GM21526 (cell line): ENCODE measurements at regions not wholly inside any gene's neighbourhood (a gene's known extent, or its start where the extent isn't known, plus 50 kb on each side); places are given as distances from the start of the nearest gene placed in this dataset.
"Not testable (repeated sequence)": the region's sequence is repeated elsewhere in the genome, so short reads cannot be mapped to it uniquely, and the experiment has no call there.

ENCODE experiments used
- ATAC-seq: cut with Tn5 transposase; IDR thresholded peaks from one replicate; pipeline ENCODE4 v1.9.1; 2021; ENCODE audit warnings: moderate library complexity; ENCODE audit not compliant: unreplicated experiment, low FRiP score

DNA sequence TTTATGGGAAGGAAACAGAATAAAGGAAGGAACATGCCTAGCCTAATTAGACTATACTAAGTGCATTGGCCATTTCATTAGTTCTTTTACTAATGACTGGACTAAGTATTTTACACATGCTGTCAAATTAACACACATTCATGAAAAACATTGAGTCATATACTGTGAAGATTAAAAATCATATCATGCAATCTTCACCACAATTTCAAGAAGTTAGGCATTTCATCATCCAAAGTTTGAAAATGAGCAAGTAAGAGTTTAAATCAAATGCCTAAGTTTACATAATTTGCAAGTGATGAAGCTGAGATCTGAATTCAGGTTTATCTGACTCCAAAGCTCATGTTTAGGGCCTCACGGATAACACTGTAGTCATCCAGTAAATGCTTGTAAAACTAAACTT, 601.0 kb downstream of the PDCD6IP start:
- ATAC-seq: no peak

DNA sequence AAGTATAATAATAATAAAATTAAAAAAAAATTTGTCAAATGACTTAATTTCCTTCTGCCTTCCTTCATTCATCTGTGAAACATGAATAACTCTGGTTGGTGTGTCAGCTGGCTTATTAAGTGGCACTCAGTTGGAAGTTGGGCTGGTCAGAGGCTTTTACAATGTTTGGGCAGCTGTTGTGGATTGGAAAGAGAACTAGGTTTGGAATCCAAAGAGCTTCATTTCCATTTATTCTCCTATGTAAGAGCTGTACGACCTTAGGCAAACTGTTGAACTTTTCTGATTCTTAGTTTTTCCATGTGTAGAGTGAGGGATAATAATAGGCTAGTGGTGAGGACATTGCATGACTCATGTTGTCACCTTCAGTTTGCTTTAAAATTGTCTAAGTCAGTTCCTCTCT, 606.7 kb downstream of the PDCD6IP start:
- no peak for ATAC-seq

DNA sequence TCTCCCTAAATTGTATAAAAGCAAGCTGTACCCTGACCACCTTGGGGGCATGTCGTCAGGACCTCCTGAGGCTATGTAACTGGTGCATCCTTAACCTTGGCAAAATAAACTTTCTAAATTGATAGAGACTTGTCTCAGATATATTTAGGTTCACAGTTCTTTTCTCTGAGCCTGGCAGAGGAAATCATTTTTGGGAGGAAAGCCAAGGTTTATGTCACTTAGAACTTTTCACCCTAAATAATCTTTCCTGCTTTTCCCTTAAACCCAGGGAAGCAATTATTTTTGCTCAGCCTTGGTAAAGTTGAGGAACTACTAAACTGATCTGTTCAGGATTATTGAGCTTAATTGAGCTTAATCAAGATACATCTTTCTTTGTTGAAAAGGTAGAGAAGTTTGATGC, 608.9 kb downstream of the PDCD6IP start:
- ATAC-seq: no peak

DNA sequence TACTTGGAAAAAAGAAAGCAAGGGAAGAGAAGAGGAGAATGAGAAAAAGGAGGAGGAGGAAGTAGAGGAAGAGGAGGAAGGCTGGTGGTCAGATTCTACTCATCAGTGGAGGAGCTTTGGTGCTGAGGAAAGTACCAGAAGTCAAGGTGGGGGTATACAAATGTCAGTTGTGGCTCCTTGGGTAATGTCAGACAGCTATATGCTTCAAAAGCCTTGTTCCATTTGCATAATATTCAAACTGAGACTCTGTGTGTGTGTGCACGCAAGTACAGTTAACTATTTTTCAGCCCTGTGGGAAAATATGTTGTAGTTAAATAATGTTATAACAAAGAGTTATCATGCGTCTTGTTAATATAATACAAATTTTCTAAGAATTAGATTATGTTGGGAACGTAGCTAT, 609.7 kb downstream of the PDCD6IP start:
- ATAC-seq: no peak

DNA sequence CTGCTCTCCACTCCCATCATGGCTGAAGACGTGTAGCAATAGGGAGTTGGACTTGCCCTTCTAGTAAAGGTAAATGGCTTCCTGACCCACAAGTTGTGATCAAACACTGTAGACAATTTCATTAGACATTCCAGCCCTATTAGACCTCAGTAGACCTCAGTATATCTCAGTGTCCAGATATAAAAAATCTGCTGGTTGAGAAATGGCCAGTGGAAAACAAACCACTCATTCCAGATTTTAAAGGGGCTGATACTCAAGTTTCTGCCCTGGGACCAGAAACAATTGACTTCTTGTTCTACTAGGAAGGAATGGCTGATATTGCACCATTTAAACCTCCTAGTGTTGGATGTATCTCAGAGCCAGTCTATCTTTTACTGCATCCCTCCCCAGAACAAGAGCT, 613.2 kb downstream of the PDCD6IP start:
- no peak for ATAC-seq

DNA sequence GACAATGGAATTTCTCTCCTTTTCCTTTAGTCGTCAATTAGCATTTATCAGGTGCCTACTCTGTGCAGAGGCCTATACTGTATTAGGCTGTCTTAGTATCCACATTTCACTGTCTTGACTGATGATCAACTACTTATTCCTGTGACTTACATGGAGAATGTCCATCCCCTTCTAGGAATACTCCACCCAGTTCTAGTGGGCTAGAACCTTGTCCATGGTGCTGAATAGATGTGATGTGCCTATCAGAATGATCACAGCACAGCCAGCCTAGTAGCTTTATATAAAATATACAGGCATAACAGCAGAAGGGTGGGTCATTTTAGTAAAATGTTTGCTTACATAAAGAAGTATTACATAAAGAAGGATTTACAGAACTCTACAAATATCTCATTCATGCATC, 621.4 kb downstream of the PDCD6IP start:
- ATAC-seq: no peak

DNA sequence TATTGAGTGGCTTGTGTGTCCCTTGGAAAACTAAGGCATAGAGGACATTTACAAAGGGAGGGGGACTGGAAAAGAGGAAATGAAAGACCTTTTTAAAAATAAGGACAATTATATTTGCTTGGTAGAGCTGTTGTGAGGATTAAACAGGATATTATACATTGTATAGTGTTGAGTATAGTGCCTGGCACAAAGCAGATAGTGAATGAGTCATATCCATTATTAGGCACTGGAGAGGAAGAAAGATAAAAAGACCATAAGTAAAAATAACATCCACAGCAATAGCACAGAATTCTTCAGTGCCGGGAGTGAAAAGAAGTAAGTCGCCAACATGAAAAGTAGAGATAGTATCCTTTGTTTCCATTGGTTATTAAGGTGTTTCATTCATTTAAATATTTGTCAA, 623.3 kb downstream of the PDCD6IP start:
- no peak for ATAC-seq

DNA sequence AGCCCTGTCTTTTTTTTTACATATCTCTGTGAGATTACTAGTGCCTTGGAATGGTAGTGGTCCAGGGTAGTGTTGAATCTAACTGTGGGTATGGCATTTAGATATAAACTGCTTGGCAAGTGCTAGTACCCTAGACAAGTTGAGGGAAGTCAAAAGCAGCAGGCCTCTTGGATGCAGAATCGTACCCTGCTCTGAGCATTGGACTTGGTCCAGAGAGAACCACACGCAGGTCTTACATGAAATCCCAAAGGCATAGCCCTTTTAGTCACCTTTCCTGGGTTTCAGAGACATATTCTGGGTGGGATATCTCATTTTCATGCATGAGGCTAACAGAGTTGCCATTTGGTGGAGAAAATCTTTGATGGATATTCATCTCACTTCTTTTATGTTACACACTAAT, 641.4 kb downstream of the PDCD6IP start:
- no peak for ATAC-seq

DNA sequence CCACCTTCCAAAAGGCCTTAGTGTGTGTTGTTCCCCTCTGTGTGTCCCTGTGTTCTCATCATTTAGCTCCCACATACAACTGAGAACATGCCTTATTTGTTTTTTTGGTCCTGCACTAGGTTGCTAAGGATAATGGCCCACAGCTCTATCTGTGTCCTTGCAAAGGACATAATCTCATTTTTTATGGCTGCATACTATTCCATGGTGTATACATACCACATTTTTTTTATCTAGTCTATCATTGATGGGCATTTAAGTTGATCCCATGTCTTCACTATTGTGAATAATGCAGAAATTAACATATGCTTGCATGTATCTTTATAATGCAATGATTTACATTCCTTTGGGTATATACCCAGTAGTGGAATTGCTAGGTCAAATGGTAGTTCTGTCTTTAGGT, 645.7 kb downstream of the PDCD6IP start:
- no peak for ATAC-seq

DNA sequence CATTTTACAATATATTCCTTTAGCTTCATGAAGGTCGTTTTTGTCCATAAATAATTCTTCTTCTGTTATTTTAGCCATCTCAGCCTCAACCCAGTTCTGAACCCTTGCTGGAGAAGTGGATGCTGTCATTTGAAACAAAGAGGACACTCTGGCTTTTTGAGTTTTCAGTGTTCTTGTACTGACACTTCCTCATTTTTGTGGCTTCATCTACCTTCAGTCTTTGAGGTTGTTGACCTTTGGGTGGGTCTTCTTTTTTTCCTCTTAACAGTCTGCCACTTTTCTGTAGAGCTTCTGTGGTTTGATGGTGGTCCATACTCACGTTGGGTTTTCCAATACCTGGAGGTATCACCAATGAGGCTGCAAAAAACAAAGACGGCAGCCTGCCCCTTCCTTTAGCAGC, 650.9 kb downstream of the PDCD6IP start:
- ATAC-seq: no peak

DNA sequence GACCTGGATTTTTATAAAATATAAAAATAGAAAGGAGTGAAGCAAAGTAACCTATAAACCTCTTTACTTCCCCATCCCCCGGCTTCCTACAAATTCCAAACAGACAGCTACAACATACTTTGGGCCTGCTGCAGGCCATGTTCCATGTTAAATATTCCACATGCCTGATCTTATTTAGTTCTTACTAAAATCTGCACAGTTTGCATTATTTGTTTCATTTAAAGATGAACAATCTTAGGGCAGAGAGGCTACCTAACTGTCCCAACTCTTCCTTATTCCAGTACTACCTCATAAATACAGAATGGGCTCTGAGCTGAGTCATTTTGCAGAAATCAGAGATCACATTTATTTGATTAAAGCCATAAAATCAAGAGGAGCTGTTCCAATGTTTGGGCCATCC, 665.0 kb downstream of the PDCD6IP start:
- no peak for ATAC-seq

DNA sequence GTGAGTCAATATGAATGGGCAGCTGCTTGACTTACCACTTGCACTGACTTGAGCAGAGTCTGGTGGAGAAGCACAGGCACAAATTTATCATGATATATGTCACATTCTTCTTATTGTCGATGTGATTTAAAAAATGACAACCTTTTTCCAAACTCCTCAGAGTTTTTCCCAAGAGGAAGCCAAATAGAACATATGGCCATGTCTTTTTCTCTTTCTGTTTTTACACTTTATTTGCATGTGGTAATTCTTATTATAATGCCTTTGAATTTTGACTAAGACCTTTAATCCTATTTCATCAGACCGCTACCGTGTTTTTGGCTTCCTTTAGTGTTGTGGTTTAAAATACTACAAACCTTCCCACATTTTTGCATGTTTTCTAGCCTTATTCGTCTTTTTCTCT, 666.2 kb downstream of the PDCD6IP start:
- ATAC-seq: no peak

DNA sequence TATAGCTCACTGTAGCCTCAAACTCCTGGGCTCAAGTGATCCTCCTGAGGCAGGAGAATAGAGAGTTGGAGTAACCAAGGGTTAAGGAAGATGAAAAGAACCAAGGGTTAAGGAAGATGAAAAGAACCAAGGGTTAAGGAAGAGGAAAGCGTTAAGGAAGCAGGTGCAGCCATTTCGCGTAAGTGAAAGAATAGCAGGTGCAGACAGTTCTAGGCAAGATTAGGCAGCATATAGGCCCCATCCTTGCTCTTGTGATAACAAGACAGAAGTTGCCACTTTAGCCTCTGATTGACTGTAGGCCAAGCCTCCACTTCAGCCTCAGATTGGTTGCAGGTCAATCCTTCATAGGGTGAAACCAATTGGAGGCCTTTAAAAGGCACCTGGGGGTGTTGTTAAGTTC, 677.4 kb downstream of the PDCD6IP start:
- no peak for ATAC-seq

DNA sequence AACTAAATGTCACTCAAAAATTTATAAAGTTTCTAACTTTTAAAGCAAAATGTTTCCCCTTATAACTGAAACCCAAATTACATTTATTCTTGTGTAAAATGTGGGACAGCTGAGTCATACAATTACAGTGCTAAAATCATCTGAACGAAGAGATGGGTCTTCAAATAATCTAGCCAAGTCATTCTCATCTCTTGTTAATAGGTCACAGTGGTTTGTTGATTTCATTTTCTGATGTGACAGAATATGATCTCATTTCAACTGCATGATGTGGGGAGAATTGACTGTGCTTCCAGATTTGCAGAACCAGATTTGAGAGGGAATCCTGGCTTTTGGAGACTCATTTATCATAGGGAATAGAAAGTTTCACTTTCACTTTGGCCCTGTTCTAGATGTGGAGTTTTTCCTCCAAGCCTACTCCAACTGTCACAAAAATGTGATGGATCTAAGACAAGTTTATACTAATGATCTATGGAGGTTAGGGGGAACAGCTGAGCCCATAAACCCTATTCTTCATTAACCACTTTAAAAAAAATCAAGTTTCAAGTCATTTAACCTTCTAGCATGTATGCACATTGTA, 685.0 kb downstream of the PDCD6IP start:
- no peak for ATAC-seq

DNA sequence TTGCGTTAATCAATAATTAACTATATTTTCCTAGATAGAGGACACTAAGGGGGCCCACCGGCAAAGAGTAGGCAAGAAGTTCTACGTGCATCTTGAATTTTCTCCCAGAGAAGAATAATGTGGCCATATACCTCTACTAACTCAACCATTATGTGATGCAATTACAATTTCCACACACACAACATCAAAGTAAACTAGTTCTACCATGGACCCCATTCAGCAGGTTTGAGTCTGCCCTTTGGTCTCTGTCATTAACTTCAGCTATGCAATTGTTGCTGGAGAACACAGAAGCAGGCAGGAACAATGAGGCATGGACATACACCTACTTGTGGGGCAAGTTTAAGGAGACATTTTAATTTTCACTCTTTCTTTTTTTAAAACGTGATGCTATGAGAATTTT, 705.9 kb downstream of the PDCD6IP start:
- ATAC-seq: no peak

DNA sequence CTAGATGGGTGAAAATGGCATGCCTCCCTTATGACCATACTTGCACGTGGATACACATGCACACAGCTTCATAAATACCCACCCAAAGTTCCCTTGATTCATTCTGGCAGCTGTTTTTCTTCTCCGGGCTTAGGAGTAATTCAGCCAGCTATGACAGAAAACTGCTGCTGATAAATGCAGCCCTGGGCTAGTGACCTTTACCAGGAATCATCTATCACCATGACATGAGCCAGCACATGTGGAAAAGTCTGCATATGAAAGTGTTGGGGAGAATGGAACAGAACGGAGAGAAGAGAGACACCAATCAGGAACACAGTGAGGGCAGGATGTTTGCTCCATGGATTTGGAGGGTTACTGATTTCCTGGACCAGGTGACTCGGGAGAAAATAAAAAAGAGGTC, 706.3 kb downstream of the PDCD6IP start:
- ATAC-seq: no peak

DNA sequence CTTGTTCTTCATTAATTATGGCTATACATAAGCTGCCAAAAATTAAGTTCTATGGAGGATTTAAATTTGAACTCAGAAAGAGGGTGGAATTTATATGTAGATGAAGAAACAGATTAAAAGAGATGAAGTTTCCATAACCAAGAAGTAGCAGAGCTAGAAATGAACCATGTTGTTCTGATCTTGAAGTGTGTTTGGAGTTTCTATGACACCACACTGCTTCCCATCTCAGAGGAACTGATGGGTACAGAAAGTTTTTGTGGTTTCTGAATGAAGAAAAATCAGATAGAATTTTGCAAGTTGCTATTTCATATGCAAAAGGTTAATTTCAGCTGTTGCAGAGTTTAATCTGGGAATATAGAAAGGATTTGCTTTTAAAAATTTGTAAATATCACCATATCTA, 710.3 kb downstream of the PDCD6IP start:
- no peak for ATAC-seq

DNA sequence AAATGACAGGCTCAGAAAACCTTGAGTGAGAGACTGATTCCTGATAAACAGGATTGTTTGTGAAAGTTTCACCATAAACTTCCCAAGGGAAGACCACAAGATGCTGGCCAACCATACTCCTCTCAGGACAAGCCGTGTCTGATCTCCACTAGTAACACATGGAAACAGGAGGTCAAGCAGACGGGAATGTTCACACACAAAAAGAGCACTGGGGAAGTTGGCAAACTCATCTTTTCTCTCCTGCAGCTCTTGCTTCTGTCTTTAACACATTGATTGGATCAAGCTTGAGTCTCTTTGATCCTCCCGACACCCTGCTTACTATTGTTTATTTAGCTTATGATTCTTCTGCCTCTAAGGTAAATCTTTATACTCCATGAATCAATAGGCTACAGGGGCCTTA, 713.5 kb downstream of the PDCD6IP start:
- no peak for ATAC-seq

DNA sequence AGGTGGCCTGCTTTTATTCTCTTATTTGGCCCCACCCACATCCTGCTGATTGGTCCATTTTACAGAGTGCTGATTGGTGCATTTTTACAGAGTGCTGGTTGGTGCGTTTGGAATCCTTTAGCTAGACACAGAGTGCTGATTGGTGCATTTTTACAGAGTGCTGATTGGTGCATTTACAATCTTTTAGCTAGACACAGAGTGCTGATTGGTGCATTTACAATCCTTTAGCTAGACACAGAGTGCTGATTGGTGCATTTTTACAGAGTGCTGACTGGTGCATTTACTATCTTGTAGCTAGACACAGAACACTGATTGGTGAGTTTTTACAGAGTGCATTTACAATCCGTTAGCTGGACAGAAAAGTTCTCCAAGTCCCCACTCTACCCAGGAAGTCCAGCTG, 720.6 kb downstream of the PDCD6IP start:
- ATAC-seq: not testable (repeated sequence)

DNA sequence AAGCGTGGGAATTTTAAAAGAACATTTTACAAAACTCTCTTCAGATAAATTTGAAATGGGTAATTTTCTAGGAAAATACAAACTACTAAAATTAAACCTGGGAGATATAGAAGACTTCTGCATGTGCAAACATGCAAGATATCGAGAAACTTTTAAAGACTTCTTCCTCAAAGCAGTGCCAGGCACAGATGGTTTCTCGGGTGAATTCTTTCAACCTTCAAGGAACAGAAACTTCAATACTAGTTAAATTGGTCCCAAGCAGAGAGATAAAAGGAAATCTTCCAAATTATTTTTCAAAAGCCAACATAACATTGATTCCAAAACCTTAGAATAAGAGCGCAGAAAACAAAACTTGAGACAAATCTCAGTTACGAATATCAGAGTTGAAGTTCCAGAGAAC, 732.7 kb downstream of the PDCD6IP start:
- no peak for ATAC-seq

DNA sequence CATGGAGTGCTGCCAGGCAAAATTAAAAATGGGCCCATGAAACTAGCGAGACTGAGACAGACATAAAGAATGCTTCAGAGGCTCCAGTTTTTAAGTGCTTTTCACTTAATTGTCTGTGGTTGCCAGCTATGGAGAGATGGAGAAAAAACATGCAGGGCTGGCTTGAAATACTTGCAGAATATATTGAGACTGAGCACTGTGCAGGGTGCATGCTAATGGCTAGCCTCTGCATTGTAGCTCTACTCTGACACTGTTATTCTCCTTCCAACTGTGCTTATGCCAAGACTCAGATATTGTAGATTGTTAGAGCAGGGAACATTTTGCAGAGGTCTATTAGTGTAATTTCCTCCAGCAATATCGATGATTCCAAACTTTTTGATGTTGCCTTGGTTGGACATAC, 735.0 kb downstream of the PDCD6IP start:
- no peak for ATAC-seq

DNA sequence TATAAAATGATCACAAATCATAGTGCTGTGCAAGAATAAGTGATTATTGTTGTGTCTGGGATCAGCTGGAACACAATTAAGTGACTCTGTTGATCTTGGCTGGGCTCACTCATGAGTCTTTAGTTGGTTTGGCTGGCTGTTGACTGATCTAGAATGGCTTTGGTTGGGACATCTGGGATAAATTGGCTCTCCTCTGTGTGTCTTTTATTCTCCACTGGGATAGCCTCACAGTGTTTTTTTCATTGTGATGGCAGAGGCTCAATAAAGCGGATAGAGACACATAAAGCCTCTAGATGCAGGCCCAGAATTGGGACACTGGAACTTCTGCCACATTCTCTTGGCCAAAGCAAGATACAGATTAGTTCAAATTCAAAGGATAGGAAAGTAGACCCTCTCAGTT, 735.6 kb downstream of the PDCD6IP start:
- ATAC-seq: no peak

DNA sequence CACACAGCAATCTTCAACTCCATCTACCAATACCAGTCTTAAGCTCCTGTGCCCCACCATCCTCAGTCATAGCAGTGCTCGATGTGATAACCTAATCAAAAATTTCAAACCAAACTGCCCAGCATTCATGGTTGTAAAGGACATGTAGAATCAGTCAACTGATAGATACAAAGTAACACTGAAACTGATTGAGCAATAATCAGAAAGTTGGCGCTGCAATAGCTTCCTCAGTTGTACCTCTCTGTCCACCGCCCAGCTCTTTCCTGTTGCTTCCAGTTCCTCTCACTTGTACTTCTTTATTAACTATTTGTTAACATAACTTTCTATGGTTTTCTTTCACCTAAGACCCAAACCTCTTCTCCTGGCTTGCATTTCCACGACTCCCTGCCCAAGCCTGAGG, 745.7 kb downstream of the PDCD6IP start:
- ATAC-seq: no peak
